NCI-H345 (cell line): ENCODE measurements at regions not wholly inside any gene's neighbourhood (a gene's known extent, or its start where the extent isn't known, plus 50 kb on each side); places are given as distances from the start of the nearest gene placed in this dataset.
A peak's percentile ranks its signal among the peaks of the same experiment; 100 is the strongest.
"Not testable (repeated sequence)": the region's sequence is repeated elsewhere in the genome, so short reads cannot be mapped to it uniquely, and the experiment has no call there.

Experiments used
- DNase-seq: peaks from one replicate; lab custom pipeline; 2025; lab: John Stamatoyannopoulos, UW

DNA sequence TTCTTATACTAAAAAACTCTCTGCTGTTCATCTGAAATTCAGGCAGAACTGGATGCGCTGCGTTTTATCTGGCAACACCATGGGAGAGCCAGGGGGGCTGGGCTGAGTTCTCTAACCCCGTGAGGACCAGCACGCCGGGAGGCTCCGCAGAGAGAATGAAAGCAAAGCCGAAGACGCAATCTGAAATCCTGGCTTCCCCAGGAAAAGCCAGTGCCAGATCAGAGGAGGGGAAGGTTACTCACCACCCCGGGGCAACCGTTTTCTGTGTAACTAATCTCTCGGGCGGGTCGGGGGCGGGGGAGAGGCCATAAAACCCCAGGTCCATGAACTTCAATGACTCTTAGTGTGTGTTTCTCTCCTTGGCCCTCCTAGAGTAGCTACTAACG is 99.4 kb downstream of the SHANK2 start:
- no peak for DNase-seq

DNA sequence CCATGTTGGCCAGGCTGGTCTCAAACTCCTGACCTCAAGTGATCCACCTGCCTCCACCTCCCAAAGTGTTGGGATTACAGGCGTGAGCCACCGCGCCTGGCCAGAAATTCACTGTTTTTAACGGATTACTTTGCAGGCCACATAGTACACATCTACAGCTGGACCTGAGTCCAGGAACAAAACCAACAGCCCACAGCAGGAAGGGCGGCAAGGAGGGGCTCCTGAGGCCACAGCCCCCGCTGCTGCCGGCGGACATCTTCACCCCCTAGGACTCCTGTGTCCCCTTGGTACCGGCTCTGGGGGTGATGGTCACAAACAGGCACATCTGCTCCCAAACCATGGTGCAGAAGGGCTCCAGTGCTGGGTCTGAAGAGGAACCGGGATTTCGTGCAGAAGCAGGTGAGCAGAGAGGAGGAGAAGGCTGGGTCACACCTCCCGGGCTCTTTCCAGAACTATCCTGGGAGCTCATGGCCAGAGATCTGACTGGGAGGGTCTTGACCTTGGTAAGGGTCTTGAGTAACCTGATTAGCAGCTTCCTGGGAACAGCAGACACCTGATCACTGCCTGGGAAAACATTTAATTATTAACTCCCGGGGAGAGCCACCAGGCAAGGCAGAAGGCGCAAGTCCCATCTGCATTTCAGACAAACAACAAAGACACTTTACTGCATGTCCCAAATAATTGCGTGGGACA is 99.9 kb downstream of the SHANK2 start:
- DNase-seq: not testable (repeated sequence)

DNA sequence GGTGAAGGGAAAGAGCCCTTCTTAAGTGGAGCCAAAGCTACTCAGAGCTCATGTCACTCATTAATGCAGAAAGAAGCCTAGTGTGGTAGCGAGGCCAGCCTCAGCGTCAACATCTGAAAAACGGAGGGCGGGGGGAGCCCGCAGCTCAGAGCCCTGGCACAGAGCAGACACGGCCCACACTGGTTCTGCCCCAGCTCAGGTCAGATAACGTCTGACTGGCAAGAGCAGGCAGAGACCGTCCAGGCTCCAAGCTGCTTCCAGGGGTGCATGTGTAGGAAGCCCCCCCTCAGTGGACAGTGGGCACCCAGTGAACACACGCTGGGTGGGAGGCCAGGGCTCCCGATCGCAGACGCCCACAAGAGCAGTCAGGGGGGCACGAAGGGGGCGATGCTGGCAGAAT is 100.8 kb downstream of the SHANK2 start:
- DNase-seq: no peak

DNA sequence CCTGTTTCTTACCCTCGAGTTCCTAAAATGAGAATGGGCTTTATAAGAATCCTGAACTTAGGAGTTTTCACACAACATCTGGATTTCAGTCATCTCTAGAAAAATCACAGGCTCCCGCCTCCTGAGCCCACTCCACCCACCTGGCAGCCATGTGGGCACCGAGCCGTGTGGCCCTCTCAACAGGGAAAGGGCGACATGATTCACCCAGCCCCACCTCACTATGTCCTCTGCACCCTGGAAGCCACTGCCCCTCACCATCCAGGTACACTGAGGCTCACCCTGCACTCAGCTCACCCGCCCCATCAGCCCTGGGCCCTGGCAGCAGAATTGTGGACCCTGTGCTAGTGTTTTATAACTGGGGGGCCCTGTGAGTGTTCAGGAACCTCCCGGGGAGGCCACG is 101.5 kb downstream of the SHANK2 start:
- no peak for DNase-seq

DNA sequence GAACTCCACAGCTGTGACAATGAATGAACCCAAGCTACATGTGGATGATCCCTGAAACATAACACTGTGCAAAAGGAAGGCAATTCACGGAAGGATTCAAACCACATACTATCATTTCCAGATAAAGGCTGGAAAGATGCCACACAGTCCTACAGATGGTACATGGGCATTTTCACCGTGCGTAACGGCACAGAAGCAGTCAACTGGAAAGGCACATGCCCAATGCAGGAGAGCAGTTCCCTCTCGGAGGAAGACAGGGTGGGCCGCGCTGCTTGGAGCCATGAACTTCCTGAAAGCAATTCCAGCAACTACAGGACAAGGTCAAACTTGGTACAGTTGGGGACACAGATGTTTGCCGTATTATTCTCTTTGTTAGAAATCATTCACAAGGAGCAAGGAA is 103.7 kb downstream of the SHANK2 start:
- no peak for DNase-seq

DNA sequence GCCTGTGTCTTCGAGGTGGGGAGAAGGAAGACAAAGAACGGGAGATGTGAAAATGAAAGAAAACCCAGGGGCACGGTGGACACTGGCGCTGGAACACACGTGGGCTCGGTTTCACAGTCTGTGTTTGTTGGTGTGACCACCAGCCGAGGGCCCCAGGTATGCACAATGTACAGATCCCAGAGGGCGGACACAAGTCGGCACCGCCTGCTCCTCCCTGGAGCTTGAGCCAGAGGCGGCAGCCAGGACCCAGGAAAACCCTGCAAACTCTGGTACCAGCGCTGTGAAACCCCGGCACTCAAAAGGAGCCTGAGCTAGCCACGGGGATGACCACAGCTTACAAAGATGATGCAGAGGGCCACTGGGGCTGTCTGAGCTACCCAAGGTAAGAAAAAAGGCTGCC is 105.0 kb downstream of the SHANK2 start:
- DNase-seq: no peak

DNA sequence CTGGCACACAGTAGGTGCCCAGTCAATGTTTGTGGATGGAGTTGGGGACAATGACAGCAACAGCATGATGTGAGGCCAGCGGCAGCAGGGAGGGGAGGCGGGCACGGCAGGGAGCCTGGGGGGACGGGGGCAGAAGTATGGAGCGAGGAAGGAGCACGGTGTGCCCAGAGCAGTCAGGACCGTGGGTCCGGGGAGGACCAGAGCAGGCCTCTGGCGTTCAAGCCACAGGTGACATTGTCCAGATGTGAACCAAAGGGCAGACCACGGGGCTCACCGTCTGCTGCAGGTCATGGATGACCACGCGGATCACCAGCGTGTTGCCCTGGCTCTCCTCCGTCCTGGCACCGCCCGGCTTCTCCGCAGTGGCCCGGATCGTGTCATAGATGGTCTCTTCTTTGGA is 105.5 kb downstream of the SHANK2 start:
- DNase-seq: no peak

DNA sequence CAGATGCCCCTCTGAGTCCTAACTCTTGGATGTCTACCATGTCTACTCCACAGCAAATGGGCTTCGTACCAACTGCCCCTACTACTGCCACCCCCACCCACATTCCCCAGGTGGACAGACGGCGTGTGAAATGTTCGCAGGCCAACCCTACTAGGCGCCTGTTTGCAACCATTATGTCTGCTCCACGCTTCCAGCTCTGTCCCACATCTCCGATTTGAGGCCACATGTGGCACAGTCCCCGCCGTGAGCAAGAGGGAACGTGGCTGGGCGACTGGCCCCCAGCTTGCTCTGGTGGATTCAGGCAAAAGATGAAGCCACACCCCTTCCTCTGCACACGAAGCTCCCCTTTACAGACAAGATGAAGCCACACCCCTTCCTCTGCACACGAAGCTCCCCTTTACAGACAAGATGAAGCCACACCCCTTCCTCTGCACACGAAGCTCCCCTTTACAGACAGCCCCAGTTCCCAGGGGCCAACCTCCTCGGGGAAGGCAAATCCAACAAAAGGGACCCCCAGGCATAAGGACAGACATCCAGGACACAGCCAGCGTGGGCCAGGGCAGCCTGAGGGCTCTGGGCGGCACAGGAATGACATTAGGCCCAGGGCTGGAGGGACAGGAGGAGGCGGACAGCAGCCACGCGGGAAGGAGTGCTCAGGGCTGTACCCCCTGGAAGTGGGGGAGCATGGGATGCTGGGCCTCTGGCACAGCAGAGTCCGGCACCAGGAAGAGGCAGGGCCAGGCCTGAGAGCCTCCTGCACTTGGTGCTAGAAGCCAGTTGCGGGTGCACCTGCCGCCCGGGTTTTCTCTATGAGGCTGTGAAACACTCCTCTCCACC is 106.2 kb downstream of the SHANK2 start:
- DNase-seq: no peak

DNA sequence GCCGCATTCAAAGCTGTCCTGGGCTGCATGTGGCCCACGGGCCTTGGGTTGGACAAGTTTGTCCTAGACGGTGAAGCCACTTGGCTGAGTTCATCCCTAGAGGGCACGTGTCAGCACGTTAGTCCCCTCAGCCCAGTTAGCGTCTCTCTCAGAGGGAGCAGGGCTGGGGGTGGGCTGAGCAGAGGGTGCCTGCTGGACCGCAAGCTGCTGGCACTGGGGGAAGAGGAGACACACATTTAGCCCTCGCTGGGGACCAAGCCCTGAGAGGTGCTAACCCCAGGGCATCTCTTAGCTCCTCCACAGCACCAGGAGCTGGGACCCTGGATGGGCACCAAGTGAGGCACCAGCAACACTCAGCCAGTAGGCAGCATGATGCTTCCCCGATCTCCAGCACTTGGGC is 107.0 kb downstream of the SHANK2 start:
- DNase-seq: no peak

DNA sequence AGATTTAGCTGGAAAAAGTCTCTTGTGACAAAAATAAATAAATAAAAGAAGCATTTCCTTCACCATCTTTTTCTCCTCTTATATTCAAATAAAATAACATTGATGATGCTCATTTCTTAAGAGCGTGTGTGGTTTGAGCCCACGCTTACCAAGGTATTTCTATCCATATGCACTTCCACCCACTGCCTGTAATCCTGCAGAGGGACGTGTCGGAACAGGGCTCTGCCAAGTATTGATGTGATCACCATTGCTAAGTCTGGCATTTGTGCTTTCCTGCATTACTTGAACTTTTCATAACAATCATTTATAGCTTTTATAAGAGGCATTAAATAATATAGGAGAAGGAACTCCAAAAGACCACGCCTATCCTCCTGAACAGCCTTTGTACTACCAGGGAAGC is 107.6 kb downstream of the SHANK2 start:
- no peak for DNase-seq

DNA sequence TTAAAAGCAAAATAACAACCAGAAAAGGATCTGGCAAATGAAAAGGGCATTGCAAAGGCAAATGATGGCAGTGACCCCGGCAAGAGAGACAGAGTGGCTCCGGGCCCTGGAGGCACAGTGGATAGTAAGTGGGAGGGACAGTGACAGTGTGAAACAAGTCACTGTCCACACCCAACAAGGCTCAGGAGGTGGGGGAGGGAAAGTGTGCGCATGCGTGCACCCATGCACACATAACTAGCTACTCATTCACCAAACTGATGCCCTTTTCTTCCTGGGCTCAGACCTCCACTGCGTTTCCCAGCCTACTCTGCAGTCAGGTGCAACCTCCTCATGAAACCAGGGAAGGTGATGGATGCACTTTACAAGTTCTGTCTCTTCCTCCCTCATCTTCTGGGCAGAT is 108.4 kb downstream of the SHANK2 start:
- no peak for DNase-seq

DNA sequence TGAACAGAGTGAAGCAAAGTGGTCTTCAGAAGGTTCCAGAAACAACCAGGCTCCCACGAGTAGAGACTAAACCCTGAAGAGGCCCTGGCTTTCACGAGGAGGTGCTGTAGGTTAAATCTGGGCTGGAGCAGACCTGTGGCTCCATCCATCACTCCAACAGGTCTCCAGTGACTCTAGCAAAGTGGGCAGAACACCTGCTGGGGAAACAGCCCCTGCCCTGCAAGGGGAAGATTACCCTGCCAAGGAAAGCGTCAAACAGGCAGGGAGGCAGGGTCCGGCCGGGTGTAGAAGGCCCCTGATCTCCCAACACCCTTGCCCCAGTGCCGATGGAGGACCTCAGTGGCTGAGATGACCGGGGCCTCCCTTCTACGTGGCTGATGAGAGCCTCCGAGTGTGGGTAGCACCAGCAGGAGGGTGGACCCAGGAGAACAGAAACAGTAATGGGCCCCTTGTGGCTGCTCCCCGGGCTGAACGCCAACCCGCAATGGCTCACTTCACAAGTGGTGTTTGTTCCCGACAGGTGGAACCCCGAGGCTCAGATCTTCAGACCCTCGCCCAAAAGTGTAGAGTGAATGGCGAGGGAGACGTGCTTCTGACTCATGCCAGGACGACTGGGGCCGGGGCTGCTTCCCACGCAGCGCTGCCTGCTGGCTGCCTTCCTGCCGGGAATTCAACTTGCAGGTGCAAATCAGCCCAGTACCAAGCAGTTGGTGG is 112.0 kb downstream of the SHANK2 start:
- peak; percentile 97 for DNase-seq

DNA sequence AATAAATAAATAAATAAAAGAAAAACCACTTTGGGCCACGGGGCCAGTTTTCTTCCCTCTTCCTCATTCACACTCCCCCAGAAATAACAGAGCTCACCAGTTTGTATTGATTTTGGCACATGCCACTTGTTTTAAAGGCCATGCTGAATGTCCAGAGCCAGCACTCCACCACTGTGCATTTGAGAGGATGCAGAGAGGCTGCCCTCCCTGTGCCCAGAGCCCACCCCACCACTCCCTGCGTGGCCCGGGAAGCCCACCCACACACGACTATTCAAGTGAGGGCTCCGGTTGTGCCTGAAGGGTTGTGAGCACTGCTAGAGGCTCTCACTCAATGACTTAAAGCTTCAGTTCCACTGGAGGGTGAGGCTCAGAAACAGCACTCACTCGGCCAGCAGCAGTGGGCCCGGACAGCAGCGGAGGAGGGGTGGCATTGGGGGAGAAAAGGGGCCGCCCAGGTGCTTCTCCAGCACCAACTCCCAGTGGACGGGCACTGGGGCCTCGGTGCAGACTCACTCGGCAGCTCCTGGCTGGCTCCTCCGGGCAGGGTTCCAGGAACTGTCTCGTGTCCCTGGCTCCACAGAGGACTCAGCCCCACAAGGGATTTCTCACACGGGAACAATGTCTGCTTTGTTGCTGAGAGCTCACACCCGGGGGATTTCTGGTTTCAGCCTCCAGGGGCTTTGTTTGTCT is 112.7 kb downstream of the SHANK2 start:
- DNase-seq: peak; percentile 85

DNA sequence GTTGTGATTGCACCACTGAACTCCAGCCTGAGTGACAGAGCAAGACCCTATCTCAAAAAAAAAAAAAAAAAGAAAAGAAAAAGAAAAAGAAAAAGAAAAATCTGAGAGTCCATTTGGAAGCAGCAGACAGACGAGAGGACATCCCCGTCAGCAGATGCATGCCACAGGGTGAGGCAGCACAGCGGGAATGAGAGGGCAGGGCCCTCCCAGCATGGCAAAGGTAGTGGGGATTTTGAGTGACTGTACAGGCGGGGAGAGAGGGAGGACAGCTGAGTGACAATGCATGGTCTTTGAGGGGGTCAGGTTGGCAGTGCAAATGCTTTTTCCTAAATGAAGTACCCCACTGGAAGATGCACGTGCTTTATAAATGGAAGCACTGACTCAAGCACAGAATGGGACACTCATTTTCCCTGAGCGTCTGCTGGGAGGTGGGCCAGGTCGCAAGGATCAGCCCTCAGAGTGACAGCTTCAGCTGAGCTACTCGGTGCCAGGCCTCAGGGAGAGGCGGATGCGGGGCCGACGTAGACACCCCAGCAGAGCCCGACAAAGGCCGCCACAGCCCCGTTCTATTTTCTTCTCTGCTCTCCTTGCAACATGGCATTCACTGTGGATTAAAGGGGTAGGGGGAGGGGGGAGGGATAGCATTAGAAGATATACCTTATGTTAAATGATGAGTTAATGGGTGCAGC is 113.5 kb downstream of the SHANK2 start:
- DNase-seq: no peak

DNA sequence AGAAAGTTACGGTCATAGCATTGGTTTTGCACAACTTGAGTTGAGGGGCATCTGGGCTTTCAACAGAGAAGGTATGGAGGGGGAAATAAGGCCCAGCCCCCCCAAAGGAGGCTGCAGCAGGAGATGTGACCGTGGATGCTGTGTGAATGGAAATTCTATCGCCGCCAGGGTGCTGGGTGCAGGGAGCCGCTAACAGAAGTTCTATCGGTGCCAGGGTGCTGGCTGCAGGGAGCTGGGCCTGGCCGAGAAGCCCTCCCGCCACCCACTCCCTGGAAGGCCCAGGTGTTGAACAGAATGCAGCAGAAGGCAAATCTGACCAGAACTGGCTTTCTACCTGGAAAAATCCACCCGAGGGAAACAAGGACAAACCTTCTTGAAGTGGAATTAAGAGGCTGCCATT is 115.0 kb downstream of the SHANK2 start:
- DNase-seq: no peak

DNA sequence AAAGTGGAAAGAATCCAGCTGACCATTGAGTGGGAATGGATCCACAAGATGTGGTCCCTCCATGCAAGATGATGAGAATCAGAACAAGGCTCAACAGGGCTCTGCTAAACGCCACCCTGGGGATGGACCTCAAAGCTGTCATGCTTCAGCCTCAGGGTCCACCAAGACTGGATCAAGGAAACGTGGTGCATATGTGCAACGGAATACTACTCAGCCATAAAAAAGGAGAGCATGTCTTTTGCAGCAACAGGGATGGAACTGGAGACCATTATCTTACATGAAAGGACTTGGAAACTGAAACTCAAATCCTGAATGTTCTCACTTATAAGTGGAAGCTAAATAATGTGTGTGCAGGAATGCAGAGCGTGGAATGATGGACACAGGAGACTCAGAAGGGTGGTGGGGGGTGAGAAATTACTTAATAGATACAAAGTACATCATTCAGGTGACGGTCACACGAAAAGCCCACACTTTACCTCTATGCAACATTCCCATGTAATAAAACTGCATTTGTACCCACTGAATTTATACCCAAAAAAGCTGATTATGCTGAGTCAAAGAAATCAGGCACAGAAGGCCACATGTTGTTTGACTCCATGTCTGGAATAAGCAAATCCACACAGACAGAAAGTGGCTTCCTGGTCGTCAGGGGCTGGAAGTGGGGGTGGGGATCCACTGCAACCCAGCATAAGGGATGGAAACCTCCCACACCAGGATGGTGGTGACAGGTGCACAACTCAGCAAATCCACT is 116.1 kb downstream of the SHANK2 start:
- DNase-seq: no peak

DNA sequence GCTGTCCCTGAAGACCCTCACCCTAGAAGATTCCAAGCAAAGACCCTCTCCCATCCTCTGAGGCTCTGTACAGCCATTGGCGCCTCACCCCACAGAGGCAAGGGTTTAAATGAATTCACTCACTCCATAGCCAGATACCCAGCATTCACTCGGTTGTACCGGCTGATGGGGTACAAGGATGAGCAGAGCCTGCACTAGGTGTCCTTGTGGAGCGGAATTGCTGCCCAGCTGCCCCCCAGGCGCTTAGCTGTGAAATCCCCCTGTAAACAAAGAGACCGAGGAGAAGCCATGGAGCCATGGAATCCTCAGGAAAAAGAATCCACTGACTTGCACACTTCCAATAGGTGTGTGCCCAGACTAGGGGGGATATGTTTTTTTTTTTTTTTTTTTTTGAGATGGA is 117.3 kb downstream of the SHANK2 start:
- DNase-seq: no peak

DNA sequence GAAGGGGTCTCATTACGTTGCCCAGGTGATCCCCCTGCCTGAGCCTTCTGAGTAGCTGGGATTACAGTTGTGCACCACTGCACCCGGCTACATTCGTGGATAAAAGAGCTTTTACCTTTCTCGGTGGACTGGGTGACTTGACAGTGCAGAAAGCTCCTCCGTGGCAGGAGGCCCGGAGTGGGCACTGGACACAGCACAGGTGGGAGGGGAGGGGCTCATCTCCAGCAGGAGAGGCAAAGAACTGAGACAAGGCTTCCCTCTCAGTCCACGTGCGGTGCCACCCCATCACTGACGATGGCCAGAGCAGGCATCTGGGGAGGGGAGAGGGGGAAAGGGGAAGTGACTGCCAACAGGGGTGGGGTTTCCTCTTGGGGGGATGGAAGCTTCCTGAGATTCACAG is 118.4 kb downstream of the SHANK2 start:
- no peak for DNase-seq

DNA sequence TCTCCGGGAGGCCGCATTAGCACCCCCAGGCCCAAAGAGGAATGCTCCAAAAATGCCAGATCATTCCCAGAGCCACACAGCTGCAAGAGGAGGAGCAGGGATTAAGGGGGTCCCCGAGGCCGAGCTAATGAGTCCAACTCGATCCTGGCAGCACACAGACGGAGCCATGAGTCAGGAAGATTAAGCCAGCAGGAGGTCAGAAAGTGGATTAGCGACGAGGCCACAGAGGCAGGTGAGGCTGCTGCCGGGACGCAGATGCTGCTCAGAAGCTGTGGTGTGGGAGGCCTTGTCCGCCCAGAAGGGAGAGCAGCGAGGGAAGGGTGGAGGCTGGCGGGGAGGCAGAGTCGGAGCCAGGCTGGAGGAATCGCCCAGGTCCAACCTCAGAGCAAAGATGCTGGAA is 120.5 kb downstream of the SHANK2 start:
- DNase-seq: no peak

DNA sequence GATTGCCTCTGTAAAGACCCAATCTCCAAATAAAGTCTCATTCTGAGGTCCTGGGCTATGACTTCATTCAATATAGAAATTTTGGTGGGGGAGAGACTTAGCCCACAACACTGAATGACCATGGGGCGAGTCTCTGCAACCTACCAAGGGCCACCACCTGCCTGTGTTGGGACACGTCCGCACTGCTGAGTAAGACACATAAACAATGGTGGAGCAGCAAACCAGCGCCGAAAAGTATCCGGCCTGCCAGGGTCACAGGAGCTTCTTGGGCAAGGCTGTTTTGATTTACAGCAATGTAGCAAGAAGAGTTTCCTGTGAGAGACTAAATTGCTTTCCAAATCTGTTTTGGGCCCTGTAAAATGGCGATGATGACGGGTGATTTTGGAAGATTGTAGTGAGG is 122.3 kb downstream of the SHANK2 start:
- no peak for DNase-seq

DNA sequence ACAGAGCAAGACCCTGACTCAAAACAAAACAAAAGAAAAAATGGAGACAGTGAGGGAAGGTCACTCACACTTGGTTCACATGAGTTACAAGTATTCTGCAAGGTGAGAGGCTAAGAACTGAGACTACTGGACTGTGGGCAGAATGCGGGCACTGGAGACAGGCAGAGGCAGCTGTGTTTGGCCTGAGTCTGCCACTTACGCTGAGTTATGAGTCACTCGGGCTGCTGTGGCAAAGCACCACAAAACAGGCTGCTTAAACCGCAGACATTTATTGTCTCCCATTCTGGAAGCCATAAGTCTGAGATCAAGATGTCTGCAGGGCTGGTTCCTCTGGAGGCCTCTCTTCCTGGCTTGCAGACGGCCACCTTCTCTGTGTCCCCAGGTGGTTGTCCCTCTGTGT is 122.8 kb downstream of the SHANK2 start:
- DNase-seq: no peak
